ENCODE measurements at regions not wholly inside any gene's neighbourhood (a gene's known extent, or its start where the extent isn't known, plus 50 kb on each side); places are given as distances from the start of the nearest gene placed in this dataset.
A peak's percentile ranks its signal among the peaks of the same experiment; 100 is the strongest.

DNA sequence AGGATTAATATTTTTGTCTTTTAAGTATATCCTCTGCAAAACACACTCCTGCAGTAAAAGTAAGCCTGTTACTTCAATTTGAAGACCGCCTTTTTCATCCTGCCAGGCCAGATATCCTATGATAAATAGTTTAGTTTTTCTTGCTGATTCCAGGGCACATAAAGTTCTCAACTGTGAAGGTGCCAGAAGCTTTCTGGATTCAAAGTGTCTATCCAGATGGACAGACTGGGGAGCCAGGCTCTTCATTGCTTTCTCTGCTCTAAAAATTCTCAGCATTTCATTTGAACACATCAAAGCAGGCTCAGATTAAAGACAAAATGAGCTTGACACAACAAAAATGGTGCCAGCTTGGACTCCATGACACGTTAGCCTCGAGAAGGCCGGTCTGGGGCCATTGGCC lies 53.6 kb upstream of the UBL3 start:
- Histone ChIP-seq H3K18ac (ENCODE audit: low read length) (no peak overlapping the region), H3K4me3 (ENCODE audit: low read depth, low read length) (no peak overlapping the region), H3K14ac (ENCODE audit: low read length) (no peak overlapping the region), H3K79me1 (ENCODE audit: low read length) (peaks cover 14% of the 10 kb centered on the region), H3K27me3 (ENCODE audit: insufficient read depth, low read length) (no peaks in the 10 kb centered on the region), H2BK12ac (ENCODE audit: low read length) (peak overlapping the region; percentile 33), H3K4me2 (ENCODE audit: low read length) (no peak overlapping the region), H3K36me3 (ENCODE audit: control insufficient read depth in 1 of 2, insufficient read depth in 2 of 2, low read length in 2 of 2) (no peaks in the 10 kb centered on the region), H3K27ac (ENCODE audit: low read depth, low read length) (no peak overlapping the region), H3K4me1 (ENCODE audit: control insufficient read depth in 1 of 2, insufficient read depth in 2 of 2, low read length in 2 of 2) (peaks cover 5 to 9% of the 10 kb centered on the region in 2 experiments), H3K9me3 (ENCODE audit: insufficient read depth, low read depth, low read length) (no peaks in the 10 kb centered on the region), H2BK120ac (ENCODE audit: insufficient read depth, low read length, poor library complexity) (peak overlapping the region; percentile 18), H4K91ac (ENCODE audit: low read depth, low read length) (peak overlapping the region; percentile 19), H2AK5ac (ENCODE audit: low read length) (peak overlapping the region; percentile 26), H3K4ac (ENCODE audit: low read depth, low read length) (no peak overlapping the region), H4K8ac (ENCODE audit: low read depth, low read length) (no peak overlapping the region), H2BK5ac (ENCODE audit: low read depth, low read length, poor library complexity) (peak overlapping the region; percentile 36), H3K79me2 (ENCODE audit: control insufficient read depth, insufficient read depth, low read length, poor library complexity) (no peaks in the 10 kb centered on the region), H3K23ac (ENCODE audit: low read length) (no peak overlapping the region), H2AFZ (ENCODE audit: insufficient read depth, low read length, poor library complexity) (no peak overlapping the region), H4K12ac (ENCODE audit: low read depth, low read length) (no peak overlapping the region), H3K9ac (ENCODE audit: low read length) (no peak overlapping the region)
- no CpG with 5 or more reads among the region's 4 CpGs for WGBS (ENCODE audit: extremely low coverage, insufficient coverage, insufficient read length)
- DNase-seq, result no peak

DNA sequence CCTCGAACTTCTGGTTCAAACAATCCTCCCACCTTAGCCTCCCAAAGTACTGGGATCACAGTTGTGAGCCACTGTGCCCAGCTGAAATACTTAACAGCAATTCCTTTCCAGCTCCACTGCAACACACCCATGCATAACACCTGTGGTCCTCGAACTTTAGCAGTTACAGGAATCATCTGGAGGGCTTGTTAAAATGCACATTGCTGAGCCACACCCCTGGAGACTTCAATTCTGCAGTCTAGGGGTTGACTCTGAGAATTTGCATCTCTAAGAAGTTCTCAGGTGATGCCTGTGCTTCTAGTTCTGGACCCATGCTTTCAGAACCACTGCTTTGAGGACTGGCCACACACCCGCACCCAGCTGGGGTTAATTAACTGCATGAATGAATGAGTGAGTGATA lies 53.1 kb upstream of the UBL3 start:
- Histone ChIP-seq H3K9me3 (ENCODE audit: insufficient read depth, low read depth, low read length) (no peaks in the 10 kb centered on the region), H3K4me2 (ENCODE audit: low read length) (no peak overlapping the region), H3K27me3 (ENCODE audit: insufficient read depth, low read length) (no peaks in the 10 kb centered on the region), H2BK5ac (ENCODE audit: low read depth, low read length, poor library complexity) (no peak overlapping the region), H3K36me3 (ENCODE audit: control insufficient read depth in 1 of 2, insufficient read depth in 2 of 2, low read length in 2 of 2) (no peaks in the 10 kb centered on the region), H3K4me1 (ENCODE audit: control insufficient read depth in 1 of 2, insufficient read depth in 2 of 2, low read length in 2 of 2) (peaks cover 5 to 9% of the 10 kb centered on the region in 2 experiments), H2AK5ac (ENCODE audit: low read length) (no peak overlapping the region), H3K14ac (ENCODE audit: low read length) (no peak overlapping the region), H3K18ac (ENCODE audit: low read length) (no peak overlapping the region), H2BK12ac (ENCODE audit: low read length) (peak overlapping the region; percentile 96), H3K9ac (ENCODE audit: low read length) (no peak overlapping the region), H2BK120ac (ENCODE audit: insufficient read depth, low read length, poor library complexity) (peak overlapping the region; percentile 53), H4K91ac (ENCODE audit: low read depth, low read length) (peak overlapping the region; percentile 43), H3K23ac (ENCODE audit: low read length) (no peak overlapping the region), H3K79me1 (ENCODE audit: low read length) (peaks cover 15% of the 10 kb centered on the region), H3K27ac (ENCODE audit: low read depth, low read length) (no peak overlapping the region), H2AFZ (ENCODE audit: insufficient read depth, low read length, poor library complexity) (no peak overlapping the region), H3K4me3 (ENCODE audit: low read depth, low read length) (no peak overlapping the region), H3K4ac (ENCODE audit: low read depth, low read length) (no peak overlapping the region), H3K79me2 (ENCODE audit: control insufficient read depth, insufficient read depth, low read length, poor library complexity) (no peaks in the 10 kb centered on the region), H4K8ac (ENCODE audit: low read depth, low read length) (no peak overlapping the region), H4K12ac (ENCODE audit: low read depth, low read length) (no peak overlapping the region)
- WGBS (ENCODE audit: extremely low coverage, insufficient coverage, insufficient read length), result no CpG with 5 or more reads among the region's 3 CpGs
- no peak for DNase-seq

DNA sequence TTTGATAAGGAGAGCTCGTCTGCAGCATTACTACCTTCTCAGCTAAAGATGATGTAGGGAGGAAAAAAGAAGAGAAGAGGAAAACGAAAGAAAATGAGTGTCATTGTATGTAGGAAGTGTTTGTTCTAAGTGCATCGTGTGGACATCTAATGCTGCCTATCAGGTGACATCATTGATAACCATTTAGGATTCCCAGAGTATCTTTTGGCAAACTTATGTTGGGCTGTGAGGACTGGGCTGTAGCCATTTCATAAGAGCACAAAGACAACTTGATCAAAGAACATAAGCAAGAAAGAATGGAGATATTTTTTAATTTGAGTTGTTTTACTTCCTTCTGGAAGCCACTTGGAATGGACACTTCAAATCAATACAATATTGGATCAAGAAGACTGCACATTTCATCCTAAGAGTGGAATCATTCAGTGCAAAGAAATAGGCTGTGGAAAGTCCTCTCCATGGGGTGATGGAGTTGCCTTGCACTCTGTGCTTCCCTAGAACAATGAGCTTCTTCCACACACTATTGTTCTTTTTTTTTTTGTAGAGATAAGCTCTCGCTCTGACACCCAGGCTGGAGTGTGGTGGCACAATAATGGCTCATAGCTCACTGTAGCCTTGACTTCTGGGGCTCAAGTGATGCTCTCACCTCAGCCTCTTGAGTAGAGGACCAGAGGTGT lies 52.4 kb upstream of the UBL3 start:
- H3K36me3 ChIP-seq (ENCODE audit: control insufficient read depth in 1 of 2, insufficient read depth in 2 of 2, low read length in 2 of 2), result no peaks in the 10 kb centered on the region
- H3K27ac ChIP-seq (ENCODE audit: low read depth, low read length), result peak overlapping the region; percentile 90
- peak overlapping the region; percentile 72 for H2AK5ac ChIP-seq (ENCODE audit: low read length)
- H2BK120ac ChIP-seq (ENCODE audit: insufficient read depth, low read length, poor library complexity), result peak overlapping the region; percentile 83
- no peaks in the 10 kb centered on the region for H3K79me2 ChIP-seq (ENCODE audit: control insufficient read depth, insufficient read depth, low read length, poor library complexity)
- H3K14ac ChIP-seq (ENCODE audit: low read length), result peak overlapping the region; percentile 49
- H3K9me3 ChIP-seq (ENCODE audit: insufficient read depth, low read depth, low read length), result no peaks in the 10 kb centered on the region
- H3K79me1 ChIP-seq (ENCODE audit: low read length), result peaks cover 15% of the 10 kb centered on the region
- H2BK12ac ChIP-seq (ENCODE audit: low read length), result peak overlapping the region; percentile 95
- H3K4me2 ChIP-seq (ENCODE audit: low read length), result peak overlapping the region; percentile 4
- no peak overlapping the region for H3K4me3 ChIP-seq (ENCODE audit: low read depth, low read length)
- H4K12ac ChIP-seq (ENCODE audit: low read depth, low read length), result no peak overlapping the region
- no peak overlapping the region for H3K23ac ChIP-seq (ENCODE audit: low read length)
- H3K4ac ChIP-seq (ENCODE audit: low read depth, low read length), result no peak overlapping the region
- no peak overlapping the region for H3K9ac ChIP-seq (ENCODE audit: low read length)
- H4K91ac ChIP-seq (ENCODE audit: low read depth, low read length), result peak overlapping the region; percentile 89
- H2AFZ ChIP-seq (ENCODE audit: insufficient read depth, low read length, poor library complexity), result no peak overlapping the region
- peak overlapping the region; percentile 89 for H3K18ac ChIP-seq (ENCODE audit: low read length)
- no peak for DNase-seq
- H3K27me3 ChIP-seq (ENCODE audit: insufficient read depth, low read length), result no peaks in the 10 kb centered on the region
- no CpG with 5 or more reads among the region's 4 CpGs for WGBS (ENCODE audit: extremely low coverage, insufficient coverage, insufficient read length)
- H4K8ac ChIP-seq (ENCODE audit: low read depth, low read length), result peak overlapping the region; percentile 29
- peaks cover 5 to 9% of the 10 kb centered on the region in 2 experiments for H3K4me1 ChIP-seq (ENCODE audit: control insufficient read depth in 1 of 2, insufficient read depth in 2 of 2, low read length in 2 of 2)
- H2BK5ac ChIP-seq (ENCODE audit: low read depth, low read length, poor library complexity), result peak overlapping the region; percentile 94

DNA sequence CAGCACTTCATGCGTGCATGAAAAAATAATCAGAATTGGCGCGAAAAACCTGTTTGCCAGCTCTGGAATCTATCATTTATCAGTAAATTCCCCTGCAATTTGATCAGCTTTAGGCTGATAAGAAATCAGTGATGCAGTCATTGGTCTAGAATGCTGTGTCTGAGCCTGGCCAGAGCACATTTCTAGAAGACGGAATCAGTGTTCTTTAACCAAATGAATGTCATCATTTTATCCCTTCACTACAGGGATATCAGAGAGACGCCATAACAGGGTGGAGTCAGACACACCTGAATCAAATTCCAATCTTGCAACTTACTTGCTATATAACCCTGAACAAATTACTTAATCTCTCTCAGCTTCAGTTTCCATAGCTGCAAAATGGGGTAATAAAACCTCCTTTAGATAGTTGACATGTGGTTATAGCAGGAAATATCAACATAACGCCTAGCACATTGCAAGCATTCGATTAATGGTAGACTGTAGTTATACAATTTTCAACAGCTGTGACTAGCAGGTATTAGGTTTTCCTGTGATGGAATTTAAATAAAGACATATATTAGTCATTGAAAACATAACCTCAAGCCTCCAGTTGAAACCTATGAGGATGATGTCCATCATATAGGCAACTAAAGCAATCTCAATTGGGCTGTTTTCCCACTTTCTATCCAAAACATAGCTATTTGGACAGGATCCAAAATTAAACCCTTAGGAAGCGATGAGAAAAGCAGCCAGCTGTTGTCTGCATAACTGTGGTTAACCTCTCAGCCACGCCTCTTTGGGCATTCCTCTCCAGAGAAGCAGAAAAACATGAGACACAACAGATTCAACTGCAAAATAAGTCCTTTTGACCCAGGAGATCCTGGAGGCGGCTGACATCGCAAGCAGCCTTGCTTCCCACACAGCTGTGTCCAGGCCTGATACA lies 51.6 kb upstream of the UBL3 start:
- H3K27ac ChIP-seq (ENCODE audit: low read depth, low read length), result peak overlapping the region; percentile 90
- no peaks in the 10 kb centered on the region for H3K9me3 ChIP-seq (ENCODE audit: insufficient read depth, low read depth, low read length)
- no peak overlapping the region for H2BK12ac ChIP-seq (ENCODE audit: low read length)
- peaks cover 5 to 9% of the 10 kb centered on the region in 2 experiments for H3K4me1 ChIP-seq (ENCODE audit: control insufficient read depth in 1 of 2, insufficient read depth in 2 of 2, low read length in 2 of 2)
- H3K23ac ChIP-seq (ENCODE audit: low read length), result no peak overlapping the region
- H3K18ac ChIP-seq (ENCODE audit: low read length), result no peak overlapping the region
- no peak overlapping the region for H3K4ac ChIP-seq (ENCODE audit: low read depth, low read length)
- no peak overlapping the region for H2BK120ac ChIP-seq (ENCODE audit: insufficient read depth, low read length, poor library complexity)
- peaks cover 15% of the 10 kb centered on the region for H3K79me1 ChIP-seq (ENCODE audit: low read length)
- no peak overlapping the region for H2BK5ac ChIP-seq (ENCODE audit: low read depth, low read length, poor library complexity)
- no peak overlapping the region for H3K9ac ChIP-seq (ENCODE audit: low read length)
- peak overlapping the region; percentile 32 for H2AK5ac ChIP-seq (ENCODE audit: low read length)
- no peaks in the 10 kb centered on the region for H3K79me2 ChIP-seq (ENCODE audit: control insufficient read depth, insufficient read depth, low read length, poor library complexity)
- DNase-seq, result peak; percentile 88 to 97
- H4K8ac ChIP-seq (ENCODE audit: low read depth, low read length), result no peak overlapping the region
- no CpG with 5 or more reads among the region's 11 CpGs for WGBS (ENCODE audit: extremely low coverage, insufficient coverage, insufficient read length)
- H4K12ac ChIP-seq (ENCODE audit: low read depth, low read length), result no peak overlapping the region
- H3K4me3 ChIP-seq (ENCODE audit: low read depth, low read length), result no peak overlapping the region
- peak overlapping the region; percentile 4 for H3K4me2 ChIP-seq (ENCODE audit: low read length)
- no peak overlapping the region for H4K91ac ChIP-seq (ENCODE audit: low read depth, low read length)
- H3K27me3 ChIP-seq (ENCODE audit: insufficient read depth, low read length), result no peaks in the 10 kb centered on the region
- no peak overlapping the region for H3K14ac ChIP-seq (ENCODE audit: low read length)
- H3K36me3 ChIP-seq (ENCODE audit: control insufficient read depth in 1 of 2, insufficient read depth in 2 of 2, low read length in 2 of 2), result no peaks in the 10 kb centered on the region
- H2AFZ ChIP-seq (ENCODE audit: insufficient read depth, low read length, poor library complexity), result no peak overlapping the region
